ENCODE measurements at regions not wholly inside any gene's neighbourhood (a gene's known extent, or its start where the extent isn't known, plus 50 kb on each side); places are given as distances from the start of the nearest gene placed in this dataset.
"Not testable (repeated sequence)": the region's sequence is repeated elsewhere in the genome, so short reads cannot be mapped to it uniquely, and the experiment has no call there.

GRCh38 chr21:9246010-9246409 lies 1275.4 kb upstream of the TPTE start:
- intact Hi-C loops (cut with DNase I); DNase-seq; H3K36me3 ChIP-seq; H3K27me3 ChIP-seq (ENCODE audit: low read depth); H3K4me1 ChIP-seq; H3K4me3 ChIP-seq; H3K27ac ChIP-seq: not testable (repeated sequence)
- ATAC-seq, result peak; percentile 28 to 44
- peaks cover 20% of the 10 kb centered on the region for H3K9me3 ChIP-seq

- intact Hi-C loops (cut with DNase I); H3K36me3 ChIP-seq; DNase-seq; H3K27me3 ChIP-seq (ENCODE audit: low read depth); H3K4me1 ChIP-seq; H3K27ac ChIP-seq; H3K4me3 ChIP-seq: not testable (repeated sequence)
- peaks cover 20% of the 10 kb centered on the region for H3K9me3 ChIP-seq
- ATAC-seq, result peak; percentile 70 to 82
Observed at GRCh38 chr21:9246481-9247289, 1274.7 kb upstream of the TPTE start.

GRCh38 chr21:9247290-9247613 lies 1274.1 kb upstream of the TPTE start:
- H3K9me3 ChIP-seq, result peaks cover 20% of the 10 kb centered on the region
- H3K27me3 ChIP-seq (ENCODE audit: low read depth); H3K4me1 ChIP-seq; H3K36me3 ChIP-seq; DNase-seq; H3K4me3 ChIP-seq; H3K27ac ChIP-seq; intact Hi-C loops (cut with DNase I): not testable (repeated sequence)
- ATAC-seq, result peak; percentile 62 to 65

- not testable (repeated sequence) for DNase-seq
- peak; percentile 72 to 79 for ATAC-seq
Observed at GRCh38 chr21:9247616-9248317, 1273.6 kb upstream of the TPTE start.

More at GRCh38 chr21:9247616-9248317, 1273.6 kb upstream of the TPTE start:
- H3K36me3 ChIP-seq; H3K27me3 ChIP-seq (ENCODE audit: low read depth); H3K4me1 ChIP-seq; intact Hi-C loops (cut with DNase I); H3K4me3 ChIP-seq; H3K27ac ChIP-seq: not testable (repeated sequence)
- peaks cover 20% of the 10 kb centered on the region for H3K9me3 ChIP-seq
